ENCODE measurements at regions not wholly inside any gene's neighbourhood (a gene's known extent, or its start where the extent isn't known, plus 50 kb on each side); places are given as distances from the start of the nearest gene placed in this dataset.

- Histone ChIP-seq H3K27ac (no peak overlapping the region), H3K4me1 (peaks cover 11% of the 10 kb centered on the region), H3K9me3 (no peaks in the 10 kb centered on the region), H3K27me3 (no peaks in the 10 kb centered on the region), H3K36me3 (no peaks in the 10 kb centered on the region), H3K4me3 (no peak overlapping the region)
- no peak for DNase-seq (ENCODE audit: extremely low spot score in 2 of 2)
- no peak for TF ChIP-seq POLR2AphosphoS5 (IDR thresholded peaks at IDR 0.05; ENCODE audit: insufficient read depth in 1 of 2, low read depth in 1 of 2)
- TF ChIP-seq POLR2A (IDR thresholded peaks at IDR 0.05): no peak
- TF ChIP-seq CTCF (IDR thresholded peaks at IDR 0.05): no peak
- intact Hi-C loops (cut with DNase I): no loop called here
These were observed 157.5 kb downstream of the CD8B2 start for GRCh38 chr2:106644623-106645022.

GRCh38 chr2:106646605-106647004, 159.4 kb downstream of the CD8B2 start:
- H3K36me3 ChIP-seq: no peaks in the 10 kb centered on the region
- intact Hi-C loops (cut with DNase I): no loop called here
- TF ChIP-seq CTCF (IDR thresholded peaks at IDR 0.05): no peak
- no peak for TF ChIP-seq POLR2AphosphoS5 (IDR thresholded peaks at IDR 0.05; ENCODE audit: insufficient read depth in 1 of 2, low read depth in 1 of 2)
- no peak for TF ChIP-seq POLR2A (IDR thresholded peaks at IDR 0.05)

GRCh38 chr2:106649306-106649705, 162.1 kb downstream of the CD8B2 start:
- TF ChIP-seq CTCF (IDR thresholded peaks at IDR 0.05): no peak
- Histone ChIP-seq H3K27ac (no peak overlapping the region), H3K27me3 (no peaks in the 10 kb centered on the region), H3K4me1 (no peaks in the 10 kb centered on the region), H3K9me3 (no peaks in the 10 kb centered on the region), H3K36me3 (no peaks in the 10 kb centered on the region), H3K4me3 (no peak overlapping the region)
- intact Hi-C loops (cut with DNase I): no loop called here
- DNase-seq (ENCODE audit: extremely low spot score in 2 of 2): no peak

More at GRCh38 chr2:106646605-106647004, 159.4 kb downstream of the CD8B2 start:
- H3K4me3 ChIP-seq: no peak overlapping the region
- peaks cover 7% of the 10 kb centered on the region for H3K4me1 ChIP-seq
- no peaks in the 10 kb centered on the region for H3K9me3 ChIP-seq
- H3K27ac ChIP-seq: no peak overlapping the region
- H3K27me3 ChIP-seq: no peaks in the 10 kb centered on the region
- no peak for DNase-seq (ENCODE audit: extremely low spot score in 2 of 2)

GRCh38 chr2:106653465-106653864, 166.3 kb downstream of the CD8B2 start:
- H3K4me3 ChIP-seq: no peak overlapping the region
- H3K9me3 ChIP-seq: no peaks in the 10 kb centered on the region
- no peaks in the 10 kb centered on the region for H3K27me3 ChIP-seq
- no peaks in the 10 kb centered on the region for H3K36me3 ChIP-seq
- H3K4me1 ChIP-seq: no peaks in the 10 kb centered on the region
- no peak overlapping the region for H3K27ac ChIP-seq
- intact Hi-C loops (cut with DNase I): no loop called here
- no peak for TF ChIP-seq POLR2A (IDR thresholded peaks at IDR 0.05)
- no peak for TF ChIP-seq POLR2AphosphoS5 (IDR thresholded peaks at IDR 0.05; ENCODE audit: insufficient read depth in 1 of 2, low read depth in 1 of 2)
- no peak for TF ChIP-seq CTCF (IDR thresholded peaks at IDR 0.05)
- no peak for DNase-seq (ENCODE audit: extremely low spot score in 2 of 2)

GRCh38 chr2:106658616-106659015, 171.5 kb downstream of the CD8B2 start:
- no peak for TF ChIP-seq CTCF (IDR thresholded peaks at IDR 0.05)
- TF ChIP-seq POLR2AphosphoS5 (IDR thresholded peaks at IDR 0.05; ENCODE audit: insufficient read depth in 1 of 2, low read depth in 1 of 2): no peak
- TF ChIP-seq POLR2A (IDR thresholded peaks at IDR 0.05): no peak
- Histone ChIP-seq H3K4me3 (no peak overlapping the region), H3K27me3 (no peaks in the 10 kb centered on the region), H3K36me3 (no peaks in the 10 kb centered on the region), H3K27ac (no peak overlapping the region), H3K9me3 (no peaks in the 10 kb centered on the region), H3K4me1 (no peaks in the 10 kb centered on the region)
- no peak for DNase-seq (ENCODE audit: extremely low spot score in 2 of 2)
- intact Hi-C loops (cut with DNase I): no loop called here
